Left lung (tissue), 4 donors: ENCODE measurements at regions not wholly inside any gene's neighbourhood (a gene's known extent, or its start where the extent isn't known, plus 50 kb on each side); places are given as distances from the start of the nearest gene placed in this dataset.
A peak's percentile ranks its signal among the peaks of the same experiment; 100 is the strongest.

ENCODE experiments used
- ATAC-seq: fragments of 200-7000 bp; cut with Tn5 transposase; one replicate; pipeline ENCODE4 v1.9.1; 2020; ENCODE audit warnings: moderate library complexity
- DNase-seq, 4 donors: peaks; one replicate each; pipeline ENCODE4 v3.0.0-alpha.2; 2013 to 2020
- H3K27ac ChIP-seq, 2 donors: fragments of 200-600 bp; sonication (generic) in 1 of 2; one replicate each; pipeline versions ENCODE4 v1.5.0 to v1.8.0; 2020 to 2021
- H3K27me3 ChIP-seq, 2 donors: fragments of 200-600 bp; sonication (generic) in 1 of 2; one replicate each; pipeline versions ENCODE4 v1.5.0 to v1.8.0; 2020 to 2021
- H3K36me3 ChIP-seq, 2 donors: fragments of 200-600 bp; sonication (generic) in 1 of 2; one replicate each; pipeline versions ENCODE4 v1.5.0 to v1.8.0; 2020 to 2021
- H3K4me1 ChIP-seq, 2 donors: fragments of 200-600 bp; one replicate each; pipeline ENCODE4 v1.8.0; 2021
- H3K4me3 ChIP-seq, 2 donors: fragments of 200-600 bp; sonication (generic) in 1 of 2; one replicate each; pipeline versions ENCODE4 v1.5.0 to v1.8.0; 2020 to 2021; ENCODE audit warnings: mild to moderate bottlenecking in 1 of 2
- H3K9me3 ChIP-seq, 2 donors: fragments of 200-600 bp; sonication (generic) in 1 of 2; one replicate each; pipeline versions ENCODE4 v1.5.0 to v1.8.0; 2020 to 2021
- CTCF ChIP-seq, 2 donors: fragments of 200-600 bp; sonication (generic) in 1 of 2; IDR thresholded peaks; one replicate each; pipeline versions ENCODE4 v1.5.0 to v1.8.0; 2021; ENCODE audit warnings: antibody characterized with exemption in 2 of 2
- intact Hi-C, 2 donors: fragments of 100-400 bp; cut with DNase I; formaldehyde crosslinking; loops; one replicate each; pipeline versions ENCODE4 v1.11.2 to v1.14.2; 2022
- donor health status: DM: no; HTN: yes; CAD: no.
- donor health status: DM: no; HTN: no; CAD: no.

- no peaks in the 10 kb centered on the region for H3K4me1 ChIP-seq
- H3K36me3 ChIP-seq, result no peaks in the 10 kb centered on the region
- no peak for ATAC-seq
- H3K9me3 ChIP-seq, result no peaks in the 10 kb centered on the region
- intact Hi-C loops, result no loop called here
- H3K27me3 ChIP-seq, result peaks cover 0 to 82% of the 10 kb centered on the region in 2 donors
- no peak overlapping the region for H3K27ac ChIP-seq
- DNase-seq, result peak in 1 of 4 donors; percentile 58
- no peak for TF ChIP-seq CTCF (IDR thresholded peaks at IDR 0.05)
- no peak overlapping the region for H3K4me3 ChIP-seq
Observed at GRCh38 chr1:2928366-2929325, 92.6 kb upstream of the ACTRT2 start.

DNA sequence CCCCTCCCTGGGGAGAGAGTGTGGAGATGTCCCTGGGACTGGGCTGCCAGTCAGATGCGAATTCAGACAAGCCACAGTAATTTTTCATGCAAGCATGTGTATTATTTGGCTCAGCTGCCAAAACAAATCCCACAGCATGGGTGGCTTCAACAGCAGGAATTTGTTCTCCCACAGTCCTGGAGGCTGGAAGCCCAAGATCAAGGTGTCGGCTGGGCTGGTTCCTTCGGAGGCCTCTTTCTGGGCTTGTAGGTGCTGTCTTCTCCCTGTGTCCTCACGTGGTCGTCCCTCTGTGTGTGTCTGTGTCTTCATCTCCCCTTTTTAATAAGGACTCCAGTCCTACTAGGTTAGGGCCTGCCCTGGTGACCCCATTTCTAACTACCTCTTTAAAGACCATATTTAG is 91.9 kb upstream of the ACTRT2 start:
- Histone ChIP-seq H3K9me3 (no peaks in the 10 kb centered on the region), H3K4me3 (no peak overlapping the region), H3K4me1 (no peaks in the 10 kb centered on the region), H3K27ac (no peak overlapping the region), H3K36me3 (no peaks in the 10 kb centered on the region), H3K27me3 (peaks cover 0 to 75% of the 10 kb centered on the region in 2 donors)
- no peak for ATAC-seq
- no peak for DNase-seq
- intact Hi-C loops, result no loop called here
- no peak for TF ChIP-seq CTCF (IDR thresholded peaks at IDR 0.05)

DNA sequence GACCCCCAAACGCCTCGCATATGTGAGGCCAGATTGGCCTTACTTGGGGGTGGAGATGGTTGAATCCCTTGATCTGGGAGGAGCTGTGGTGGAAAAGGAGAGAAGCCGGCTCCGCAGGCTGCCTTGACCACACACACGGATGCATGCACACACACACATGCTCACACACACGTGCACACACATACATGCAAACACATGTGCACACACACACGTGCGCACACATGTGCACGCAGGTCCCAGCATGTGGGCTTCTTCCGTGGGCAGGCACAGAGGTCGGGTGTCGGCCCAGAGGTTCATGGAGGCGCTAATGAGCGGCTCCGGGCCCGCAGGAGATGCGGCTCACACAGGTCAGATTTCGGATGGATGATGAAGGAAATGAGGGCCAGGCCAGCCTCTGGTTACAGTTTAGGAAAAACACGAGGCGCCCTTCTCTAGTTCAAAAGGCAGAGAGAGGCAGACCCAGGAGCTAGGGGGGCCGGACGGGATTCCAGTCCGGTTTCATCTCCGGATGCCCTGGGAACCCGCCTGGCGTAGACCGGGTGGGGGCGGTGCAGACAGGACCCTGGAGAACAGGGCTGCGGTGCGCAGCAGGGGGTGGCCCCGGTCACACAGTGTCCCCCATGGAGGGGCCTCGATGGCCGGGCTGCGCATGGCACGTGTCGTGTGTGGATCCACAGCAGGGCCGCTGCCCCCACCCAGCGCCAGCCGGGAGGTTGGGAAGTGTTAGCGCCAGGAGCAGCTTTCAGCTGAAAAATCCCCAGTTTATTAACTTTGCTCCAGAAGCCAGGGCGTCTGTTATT is 91.1 kb upstream of the ACTRT2 start:
- ATAC-seq (no peak), DNase-seq (peak in 1 of 4 donors; percentile 80)
- no peak for TF ChIP-seq CTCF (IDR thresholded peaks at IDR 0.05)
- intact Hi-C loops, result no loop called here
- Histone ChIP-seq H3K4me1 (no peaks in the 10 kb centered on the region), H3K36me3 (no peaks in the 10 kb centered on the region), H3K27me3 (peaks cover 0 to 75% of the 10 kb centered on the region in 2 donors), H3K4me3 (no peak overlapping the region), H3K9me3 (no peaks in the 10 kb centered on the region), H3K27ac (no peak overlapping the region)

DNA sequence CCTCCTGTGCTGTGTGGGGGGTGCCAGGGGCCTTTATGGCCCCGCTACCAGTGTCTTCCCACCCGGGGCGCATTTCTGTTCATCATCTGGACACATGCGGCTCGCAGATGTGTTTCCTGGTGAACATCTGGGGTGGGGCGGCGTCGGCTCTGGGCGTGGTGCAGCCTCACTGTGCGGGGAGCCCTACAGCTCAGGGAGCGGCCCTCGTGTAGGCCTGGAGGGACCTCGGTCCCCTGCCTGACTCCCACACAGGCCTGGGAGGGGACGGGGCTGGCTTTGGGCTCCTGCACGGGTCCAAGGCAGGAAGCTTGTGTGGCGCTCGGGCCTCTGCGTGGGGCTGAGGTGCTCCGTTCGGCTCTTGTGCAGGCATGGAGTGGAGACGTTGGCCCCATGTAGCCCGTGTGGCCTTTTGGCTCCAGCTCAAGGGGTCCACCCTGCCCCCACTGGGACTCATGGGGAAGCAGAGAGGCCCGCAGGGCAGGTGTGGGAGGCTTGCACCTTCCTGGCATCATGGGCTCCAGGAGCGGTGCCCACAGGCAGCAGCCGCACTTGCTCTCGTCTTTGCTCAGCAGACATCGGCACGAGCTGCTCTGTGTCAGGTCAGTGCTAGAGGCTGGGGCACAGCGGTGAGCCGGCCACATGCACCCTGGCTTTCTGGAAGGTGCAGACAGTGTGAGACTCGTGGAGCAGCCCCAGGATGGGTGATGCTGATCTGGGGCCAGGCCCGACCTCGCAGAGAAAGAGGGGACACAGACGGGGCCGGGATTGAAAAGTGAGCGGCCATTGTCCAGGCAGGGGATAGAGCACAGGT is 90.1 kb upstream of the ACTRT2 start:
- ATAC-seq (no peak), DNase-seq (peak in 1 of 4 donors; percentile 70)
- TF ChIP-seq CTCF (IDR thresholded peaks at IDR 0.05), result no peak
- Histone ChIP-seq H3K27ac (no peak overlapping the region), H3K4me3 (no peak overlapping the region), H3K36me3 (no peaks in the 10 kb centered on the region), H3K4me1 (no peaks in the 10 kb centered on the region), H3K9me3 (no peaks in the 10 kb centered on the region), H3K27me3 (peaks cover 0 to 78% of the 10 kb centered on the region in 2 donors)
- intact Hi-C loops, result no loop called here
